Parathyroid adenoma (tissue), 2 donors: ENCODE measurements at regions not wholly inside any gene's neighbourhood (a gene's known extent, or its start where the extent isn't known, plus 50 kb on each side); places are given as distances from the start of the nearest gene placed in this dataset.

Source experiments
- H2AFZ ChIP-seq: fragments of 300-600 bp; sonication (generic); one replicate; pipeline ENCODE4 v1.7.0; 2017; ENCODE audit warnings: antibody characterized with exemption, mild to moderate bottlenecking
- H3K27ac ChIP-seq: fragments of 300-600 bp; sonication (generic); one replicate; pipeline ENCODE4 v1.7.0; 2017
- H3K27me3 ChIP-seq: fragments of 300-600 bp; sonication (generic); one replicate; pipeline ENCODE4 v1.7.0; 2017; ENCODE audit warnings: low read length; ENCODE audit not compliant: control insufficient read depth, insufficient read depth
- H3K36me3 ChIP-seq: fragments of 300-600 bp; sonication (generic); one replicate; pipeline ENCODE4 v1.7.0; 2017; ENCODE audit warnings: low read length; ENCODE audit not compliant: control insufficient read depth, insufficient read depth
- H3K4me1 ChIP-seq: fragments of 300-600 bp; sonication (generic); one replicate; pipeline ENCODE4 v1.7.0; 2017; ENCODE audit warnings: control low read depth
- H3K4me2 ChIP-seq: fragments of 300-600 bp; sonication (generic); one replicate; pipeline ENCODE4 v1.7.0; 2017; ENCODE audit warnings: low read length
- H3K4me3 ChIP-seq: fragments of 300-600 bp; sonication (generic); one replicate; pipeline ENCODE4 v1.7.0; 2017; ENCODE audit warnings: low read depth, low read length
- H3K79me2 ChIP-seq: fragments of 300-600 bp; sonication (generic); one replicate; pipeline ENCODE4 v1.7.0; 2017; ENCODE audit warnings: control low read depth
- H3K9ac ChIP-seq: fragments of 300-600 bp; sonication (generic); one replicate; pipeline ENCODE4 v1.7.0; 2017; ENCODE audit warnings: mild to moderate bottlenecking
- H3K9me3 ChIP-seq: fragments of 300-600 bp; sonication (generic); one replicate; pipeline ENCODE4 v1.7.0; 2017; ENCODE audit warnings: low read length; ENCODE audit not compliant: control insufficient read depth
- TF ChIP-seq, protein P1 (sequence below): fragments of 300-600 bp; sonication (generic); IDR thresholded peaks from one replicate; pipeline ENCODE4 v1.7.0; 2017; ENCODE audit warnings: antibody characterized with exemption, mild to moderate bottlenecking
- donor health status: primary hyperparathyroidism.

DNA sequence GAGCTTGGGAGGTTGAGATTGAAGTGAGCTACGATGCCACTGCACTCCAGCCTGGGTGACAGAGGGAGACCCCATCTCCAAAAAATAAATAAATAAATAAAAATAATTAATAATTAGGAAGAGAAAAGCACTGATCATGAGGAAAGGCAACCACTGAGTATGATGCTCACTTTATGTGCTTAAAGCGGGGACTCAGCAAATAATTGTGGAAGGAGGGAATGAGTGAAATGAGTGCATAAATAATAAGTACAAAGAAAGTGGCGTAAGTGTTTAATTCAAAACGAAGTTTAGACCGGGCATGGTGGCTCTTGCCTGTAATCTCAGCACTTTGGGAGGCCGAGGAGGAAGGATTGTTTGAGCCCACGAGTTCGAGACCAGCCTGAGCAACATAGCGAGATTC is 94.9 kb upstream of the MKLN1 start:
- no peaks in the 10 kb centered on the region for H3K27me3 ChIP-seq

DNA sequence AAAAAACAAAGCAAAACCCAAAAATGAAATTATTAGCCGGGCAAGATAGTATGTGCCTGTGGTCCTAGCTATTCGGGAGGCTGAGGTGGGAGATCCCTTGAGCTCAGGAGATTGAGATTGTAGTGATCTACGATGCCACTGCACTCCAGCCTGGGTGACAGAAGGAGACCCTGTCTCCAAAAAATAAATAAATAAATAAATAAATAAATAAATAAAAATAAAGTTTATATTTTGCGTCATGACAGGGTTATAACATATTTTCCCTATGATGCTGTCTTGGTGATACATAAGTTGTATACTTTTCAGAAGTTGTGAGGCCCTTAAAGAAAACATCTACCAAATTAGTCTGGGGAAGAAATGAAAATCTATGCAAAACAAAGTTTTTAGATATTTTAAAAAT is 94.5 kb upstream of the MKLN1 start:
- Histone ChIP-seq H3K9ac (no peak overlapping the region), H3K9me3 (no peaks in the 10 kb centered on the region), H3K79me2 (no peaks in the 10 kb centered on the region), H3K4me2 (no peak overlapping the region), H2AFZ (no peak overlapping the region), H3K4me1 (no peaks in the 10 kb centered on the region), H3K4me3 (no peak overlapping the region), H3K27ac (no peak overlapping the region), H3K36me3 (no peaks in the 10 kb centered on the region), H3K27me3 (no peaks in the 10 kb centered on the region)
- TF ChIP-seq, protein P1, sequence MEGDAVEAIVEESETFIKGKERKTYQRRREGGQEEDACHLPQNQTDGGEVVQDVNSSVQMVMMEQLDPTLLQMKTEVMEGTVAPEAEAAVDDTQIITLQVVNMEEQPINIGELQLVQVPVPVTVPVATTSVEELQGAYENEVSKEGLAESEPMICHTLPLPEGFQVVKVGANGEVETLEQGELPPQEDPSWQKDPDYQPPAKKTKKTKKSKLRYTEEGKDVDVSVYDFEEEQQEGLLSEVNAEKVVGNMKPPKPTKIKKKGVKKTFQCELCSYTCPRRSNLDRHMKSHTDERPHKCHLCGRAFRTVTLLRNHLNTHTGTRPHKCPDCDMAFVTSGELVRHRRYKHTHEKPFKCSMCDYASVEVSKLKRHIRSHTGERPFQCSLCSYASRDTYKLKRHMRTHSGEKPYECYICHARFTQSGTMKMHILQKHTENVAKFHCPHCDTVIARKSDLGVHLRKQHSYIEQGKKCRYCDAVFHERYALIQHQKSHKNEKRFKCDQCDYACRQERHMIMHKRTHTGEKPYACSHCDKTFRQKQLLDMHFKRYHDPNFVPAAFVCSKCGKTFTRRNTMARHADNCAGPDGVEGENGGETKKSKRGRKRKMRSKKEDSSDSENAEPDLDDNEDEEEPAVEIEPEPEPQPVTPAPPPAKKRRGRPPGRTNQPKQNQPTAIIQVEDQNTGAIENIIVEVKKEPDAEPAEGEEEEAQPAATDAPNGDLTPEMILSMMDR, result no peak

More for the DNA sequence above, 94.9 kb upstream of the MKLN1 start:
- Histone ChIP-seq H3K9me3 (no peaks in the 10 kb centered on the region), H3K79me2 (no peaks in the 10 kb centered on the region), H3K4me1 (no peaks in the 10 kb centered on the region), H2AFZ (no peak overlapping the region), H3K27ac (no peak overlapping the region), H3K9ac (no peak overlapping the region), H3K4me2 (no peak overlapping the region), H3K4me3 (no peak overlapping the region), H3K36me3 (no peaks in the 10 kb centered on the region)
- TF ChIP-seq, protein P1, result no peak

DNA sequence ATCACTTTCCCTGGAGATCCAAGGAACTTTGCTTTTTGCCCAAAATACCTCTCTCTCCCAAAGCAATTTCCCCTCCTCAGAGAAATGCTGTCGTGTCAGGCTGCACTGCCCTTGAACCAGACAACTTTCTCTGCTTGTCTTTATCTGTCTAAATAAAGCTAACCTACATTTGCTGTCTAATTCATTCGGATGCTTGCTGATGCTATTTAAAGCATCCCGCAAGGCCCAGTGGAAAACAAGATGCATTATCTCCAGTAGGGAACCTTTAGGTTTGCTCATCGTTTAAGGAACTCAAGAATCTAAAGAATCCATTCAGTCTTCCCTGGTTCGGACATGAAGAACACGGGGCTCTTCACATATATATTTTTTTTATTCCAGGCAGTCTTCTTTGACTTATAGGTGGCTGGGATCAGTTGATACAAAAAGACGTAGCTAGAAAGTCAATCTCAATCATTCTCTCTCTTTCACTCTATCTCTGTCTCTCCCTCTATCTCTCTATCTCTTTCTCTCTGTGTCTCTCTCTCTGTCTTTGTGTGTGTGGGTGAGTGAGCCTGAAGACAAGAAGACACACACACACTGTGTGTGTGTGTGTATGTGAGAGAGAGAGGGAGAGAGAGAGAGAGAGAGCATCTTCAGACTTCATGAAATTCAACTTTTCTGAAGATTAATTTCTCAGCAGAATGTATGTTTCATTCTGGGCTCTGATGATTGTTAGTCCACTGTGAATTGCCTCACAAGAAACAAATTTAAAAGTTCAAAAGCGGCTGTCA is 92.8 kb upstream of the MKLN1 start:
- H3K27ac ChIP-seq, result no peak overlapping the region
- H3K79me2 ChIP-seq, result no peaks in the 10 kb centered on the region
- TF ChIP-seq, protein P1, result no peak
- H3K27me3 ChIP-seq, result no peaks in the 10 kb centered on the region
- H2AFZ ChIP-seq, result no peak overlapping the region
- H3K4me2 ChIP-seq, result no peak overlapping the region
- H3K9ac ChIP-seq, result no peak overlapping the region
- no peaks in the 10 kb centered on the region for H3K36me3 ChIP-seq
- H3K9me3 ChIP-seq, result no peaks in the 10 kb centered on the region
- no peaks in the 10 kb centered on the region for H3K4me1 ChIP-seq
- no peak overlapping the region for H3K4me3 ChIP-seq

DNA sequence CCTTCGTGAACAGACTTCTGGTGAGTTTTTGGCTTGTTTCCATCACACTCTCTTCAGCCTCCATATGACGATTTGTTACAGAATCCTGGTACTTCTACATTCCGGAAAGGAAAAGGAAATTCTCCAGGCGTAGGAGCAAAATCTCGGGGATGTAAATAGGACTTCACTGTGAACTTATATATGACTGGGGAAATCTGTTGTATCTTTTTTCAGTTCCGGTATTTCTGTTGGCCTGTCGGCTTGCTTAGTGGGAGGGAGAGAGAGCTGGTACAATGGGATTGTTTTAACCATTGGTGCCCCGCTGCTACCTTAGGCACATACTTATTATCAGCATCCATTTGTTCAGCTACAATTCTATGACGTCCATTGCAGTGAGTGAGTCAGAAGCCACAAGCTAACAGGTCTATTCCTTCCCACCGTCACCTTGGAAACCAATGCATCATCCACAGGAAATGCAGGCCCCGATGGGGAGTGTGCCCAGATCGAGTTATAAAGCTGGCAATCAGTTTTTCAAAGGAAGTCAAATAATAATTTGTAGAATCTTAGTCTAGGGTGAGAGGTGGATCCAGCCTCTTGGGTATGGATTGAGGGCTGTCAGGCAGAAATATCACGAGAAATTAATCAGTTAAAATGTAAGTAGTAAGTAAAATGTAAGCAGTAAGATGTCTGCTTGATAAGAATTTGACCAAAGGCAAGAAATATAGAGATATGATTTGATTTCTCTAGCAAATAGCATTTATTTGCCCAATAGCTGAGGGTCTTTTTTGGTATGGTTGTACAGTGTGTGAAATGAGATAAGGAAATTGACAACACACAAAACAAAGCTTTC is 92.0 kb upstream of the MKLN1 start:
- H3K9ac ChIP-seq, result no peak overlapping the region
- H3K79me2 ChIP-seq, result no peaks in the 10 kb centered on the region
- no peaks in the 10 kb centered on the region for H3K4me1 ChIP-seq
- no peak overlapping the region for H2AFZ ChIP-seq
- TF ChIP-seq, protein P1, result no peak
- no peak overlapping the region for H3K4me3 ChIP-seq
- no peak overlapping the region for H3K27ac ChIP-seq
- no peaks in the 10 kb centered on the region for H3K9me3 ChIP-seq
- no peak overlapping the region for H3K4me2 ChIP-seq
- H3K36me3 ChIP-seq, result no peaks in the 10 kb centered on the region
- H3K27me3 ChIP-seq, result no peaks in the 10 kb centered on the region
